Parathyroid adenoma (tissue), 2 donors: ENCODE measurements at regions not wholly inside any gene's neighbourhood (a gene's known extent, or its start where the extent isn't known, plus 50 kb on each side); places are given as distances from the start of the nearest gene placed in this dataset.

Source experiments
- H2AFZ ChIP-seq: fragments of 300-600 bp; sonication (generic); one replicate; pipeline ENCODE4 v1.7.0; 2017; ENCODE audit warnings: antibody characterized with exemption, mild to moderate bottlenecking
- H3K27ac ChIP-seq: fragments of 300-600 bp; sonication (generic); one replicate; pipeline ENCODE4 v1.7.0; 2017
- H3K27me3 ChIP-seq: fragments of 300-600 bp; sonication (generic); one replicate; pipeline ENCODE4 v1.7.0; 2017; ENCODE audit warnings: low read length; ENCODE audit not compliant: control insufficient read depth, insufficient read depth
- H3K36me3 ChIP-seq: fragments of 300-600 bp; sonication (generic); one replicate; pipeline ENCODE4 v1.7.0; 2017; ENCODE audit warnings: low read length; ENCODE audit not compliant: control insufficient read depth, insufficient read depth
- H3K4me1 ChIP-seq: fragments of 300-600 bp; sonication (generic); one replicate; pipeline ENCODE4 v1.7.0; 2017; ENCODE audit warnings: control low read depth
- H3K4me2 ChIP-seq: fragments of 300-600 bp; sonication (generic); one replicate; pipeline ENCODE4 v1.7.0; 2017; ENCODE audit warnings: low read length
- H3K4me3 ChIP-seq: fragments of 300-600 bp; sonication (generic); one replicate; pipeline ENCODE4 v1.7.0; 2017; ENCODE audit warnings: low read depth, low read length
- H3K79me2 ChIP-seq: fragments of 300-600 bp; sonication (generic); one replicate; pipeline ENCODE4 v1.7.0; 2017; ENCODE audit warnings: control low read depth
- H3K9ac ChIP-seq: fragments of 300-600 bp; sonication (generic); one replicate; pipeline ENCODE4 v1.7.0; 2017; ENCODE audit warnings: mild to moderate bottlenecking
- H3K9me3 ChIP-seq: fragments of 300-600 bp; sonication (generic); one replicate; pipeline ENCODE4 v1.7.0; 2017; ENCODE audit warnings: low read length; ENCODE audit not compliant: control insufficient read depth
- CTCF ChIP-seq: fragments of 300-600 bp; sonication (generic); IDR thresholded peaks from one replicate; pipeline ENCODE4 v1.7.0; 2017; ENCODE audit warnings: antibody characterized with exemption, mild to moderate bottlenecking
- donor health status: primary hyperparathyroidism.

GRCh38 chr7:153902862-153903261 lies 149.3 kb upstream of the DPP6 start:
- Histone ChIP-seq H3K4me1 (no peaks in the 10 kb centered on the region), H3K27ac (no peak overlapping the region), H3K9ac (no peak overlapping the region), H3K79me2 (no peaks in the 10 kb centered on the region), H3K27me3 (no peaks in the 10 kb centered on the region), H3K9me3 (no peaks in the 10 kb centered on the region), H3K36me3 (no peaks in the 10 kb centered on the region), H2AFZ (no peak overlapping the region), H3K4me2 (no peak overlapping the region), H3K4me3 (no peak overlapping the region)
- no peak for TF ChIP-seq CTCF

- no peak overlapping the region for H3K4me2 ChIP-seq
- no peaks in the 10 kb centered on the region for H3K27me3 ChIP-seq
- no peaks in the 10 kb centered on the region for H3K36me3 ChIP-seq
- H3K4me1 ChIP-seq = no peaks in the 10 kb centered on the region
- no peak for TF ChIP-seq CTCF
- H3K9ac ChIP-seq = no peak overlapping the region
- H3K27ac ChIP-seq = no peak overlapping the region
- no peak overlapping the region for H3K4me3 ChIP-seq
- H3K9me3 ChIP-seq = no peaks in the 10 kb centered on the region
- no peak overlapping the region for H2AFZ ChIP-seq
- no peaks in the 10 kb centered on the region for H3K79me2 ChIP-seq
These were observed 140.0 kb upstream of the DPP6 start for GRCh38 chr7:153912211-153912610.

GRCh38 chr7:153920126-153920525 lies 132.1 kb upstream of the DPP6 start:
- no peaks in the 10 kb centered on the region for H3K36me3 ChIP-seq
- no peak overlapping the region for H3K9ac ChIP-seq
- H3K4me2 ChIP-seq = no peak overlapping the region
- no peak overlapping the region for H2AFZ ChIP-seq
- H3K4me1 ChIP-seq = no peaks in the 10 kb centered on the region
- no peak overlapping the region for H3K4me3 ChIP-seq
- H3K27ac ChIP-seq = no peak overlapping the region
- H3K79me2 ChIP-seq = no peaks in the 10 kb centered on the region
- TF ChIP-seq CTCF = no peak
- no peaks in the 10 kb centered on the region for H3K9me3 ChIP-seq
- no peaks in the 10 kb centered on the region for H3K27me3 ChIP-seq

GRCh38 chr7:153920897-153921296 lies 131.3 kb upstream of the DPP6 start:
- H3K4me2 ChIP-seq = no peak overlapping the region
- TF ChIP-seq CTCF = no peak
- no peaks in the 10 kb centered on the region for H3K27me3 ChIP-seq
- H3K27ac ChIP-seq = no peak overlapping the region
- H3K9ac ChIP-seq = no peak overlapping the region
- H3K4me3 ChIP-seq = no peak overlapping the region
- H3K36me3 ChIP-seq = no peaks in the 10 kb centered on the region
- H3K79me2 ChIP-seq = no peaks in the 10 kb centered on the region
- no peaks in the 10 kb centered on the region for H3K4me1 ChIP-seq
- no peak overlapping the region for H2AFZ ChIP-seq
- H3K9me3 ChIP-seq = no peaks in the 10 kb centered on the region

- no peak overlapping the region for H3K27ac ChIP-seq
- no peaks in the 10 kb centered on the region for H3K79me2 ChIP-seq
- no peaks in the 10 kb centered on the region for H3K36me3 ChIP-seq
- H3K27me3 ChIP-seq = no peaks in the 10 kb centered on the region
- no peak overlapping the region for H3K9ac ChIP-seq
- H3K4me1 ChIP-seq = no peaks in the 10 kb centered on the region
- no peak overlapping the region for H2AFZ ChIP-seq
- H3K4me2 ChIP-seq = no peak overlapping the region
- TF ChIP-seq CTCF = no peak
- H3K9me3 ChIP-seq = no peaks in the 10 kb centered on the region
- no peak overlapping the region for H3K4me3 ChIP-seq
These were observed 130.8 kb upstream of the DPP6 start for GRCh38 chr7:153921408-153921807.
